ENCODE measurements at regions not wholly inside any gene's neighbourhood (a gene's known extent, or its start where the extent isn't known, plus 50 kb on each side); places are given as distances from the start of the nearest gene placed in this dataset.
"Not testable (repeated sequence)": the region's sequence is repeated elsewhere in the genome, so short reads cannot be mapped to it uniquely, and the experiment has no call there.

DNA sequence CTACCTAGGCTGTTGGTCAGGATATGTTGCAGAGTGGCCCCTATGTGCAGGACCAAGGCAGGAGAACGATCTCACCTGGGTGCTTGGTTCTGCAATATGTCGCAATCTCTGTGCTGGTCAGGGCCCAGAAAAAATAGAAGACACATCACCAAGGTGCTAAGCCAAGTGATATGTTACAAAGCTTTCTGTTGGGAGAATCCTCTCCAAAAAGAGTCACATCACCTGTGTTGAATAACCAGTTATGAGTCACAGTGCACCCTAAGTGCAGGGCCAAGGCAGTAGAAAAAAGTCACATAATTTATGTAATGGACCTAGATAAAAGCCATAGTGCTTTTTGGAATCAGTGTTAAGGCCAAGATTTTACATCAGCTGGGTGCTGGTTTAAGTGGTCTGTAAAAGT, 965.9 kb upstream of the AMELY start:
- no peak for DNase-seq (ENCODE audit: low spot score)

DNA sequence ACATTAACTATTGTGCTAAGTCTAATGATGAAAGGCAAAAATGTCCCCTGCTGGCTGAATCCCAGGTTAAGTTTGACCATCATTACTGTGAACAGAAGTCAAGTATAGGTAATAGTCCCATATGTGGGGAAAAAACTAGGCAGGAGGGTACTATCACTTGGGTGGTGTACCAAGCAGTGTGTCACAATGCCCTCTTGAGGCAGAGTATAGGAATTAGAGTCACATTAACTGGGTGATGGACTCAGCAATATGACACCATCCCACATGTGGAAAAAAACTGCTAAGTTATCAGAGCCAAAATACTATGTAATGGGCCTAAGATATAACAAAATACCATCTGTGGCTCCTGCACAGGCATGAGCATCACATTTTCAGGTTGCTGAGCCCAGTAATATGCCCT, 962.5 kb upstream of the AMELY start:
- DNase-seq (ENCODE audit: low spot score), result no peak

- DNase-seq (ENCODE audit: low spot score), result peak; percentile 1
Observed at GRCh38 chrY:7871304-7871932, 959.9 kb upstream of the AMELY start.

DNA sequence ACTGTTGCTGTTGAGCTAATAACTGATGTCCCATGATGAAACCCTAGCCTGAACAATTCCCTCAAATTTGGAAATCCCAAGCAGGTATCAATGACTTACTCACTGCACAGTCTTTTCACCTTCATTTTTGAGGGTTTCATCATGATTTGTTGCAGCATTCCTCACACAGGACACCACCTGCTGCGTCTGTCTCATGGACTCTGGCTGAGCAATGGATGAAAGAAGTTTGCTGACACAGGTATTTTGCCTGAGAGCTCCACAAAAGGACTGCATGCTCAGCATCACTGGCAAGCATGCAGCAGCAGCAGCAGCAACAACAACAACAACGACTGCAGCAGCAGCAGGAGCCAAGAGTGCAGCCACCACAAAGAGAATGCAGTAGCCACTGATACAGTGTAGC, 955.4 kb upstream of the AMELY start:
- DNase-seq (ENCODE audit: low spot score), result no peak

DNA sequence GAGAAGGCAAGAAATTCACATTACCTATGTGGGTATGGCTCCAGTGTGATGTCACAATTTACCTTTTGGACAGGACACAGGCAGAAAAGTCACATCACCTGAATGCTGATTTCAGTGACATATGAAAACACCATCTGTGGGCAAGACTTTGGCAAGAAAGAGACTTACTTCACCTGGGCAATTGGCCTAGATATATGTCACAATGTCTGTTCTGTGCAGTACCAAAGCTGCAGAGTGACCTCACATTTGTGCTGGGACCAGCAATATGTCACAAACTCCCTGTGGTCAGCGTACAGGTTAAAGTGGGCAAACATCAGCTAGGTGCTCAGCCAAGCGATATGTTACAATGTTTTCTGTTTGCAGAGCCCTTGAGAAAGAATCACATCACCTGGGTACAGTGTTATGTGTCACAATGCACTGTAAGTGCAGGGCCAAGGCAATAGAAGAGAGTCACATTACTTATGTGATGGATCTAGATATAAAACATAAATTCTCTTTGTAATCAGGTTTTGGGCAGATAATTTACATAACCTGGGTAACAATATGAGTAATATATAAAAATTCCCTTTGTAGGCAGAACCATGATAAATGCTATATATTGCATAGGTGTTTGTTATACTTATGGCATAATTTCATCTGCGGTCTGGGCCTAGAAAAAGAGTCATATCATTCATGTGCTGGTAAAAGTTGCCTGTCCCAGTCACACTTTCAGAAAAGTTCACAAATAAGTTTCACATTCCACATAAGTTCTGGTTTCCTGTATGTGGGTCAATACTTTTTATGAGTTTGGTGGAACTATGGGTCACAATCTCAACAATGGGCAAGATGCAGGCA, 949.4 kb upstream of the AMELY start:
- DNase-seq (ENCODE audit: low spot score), result no peak

DNA sequence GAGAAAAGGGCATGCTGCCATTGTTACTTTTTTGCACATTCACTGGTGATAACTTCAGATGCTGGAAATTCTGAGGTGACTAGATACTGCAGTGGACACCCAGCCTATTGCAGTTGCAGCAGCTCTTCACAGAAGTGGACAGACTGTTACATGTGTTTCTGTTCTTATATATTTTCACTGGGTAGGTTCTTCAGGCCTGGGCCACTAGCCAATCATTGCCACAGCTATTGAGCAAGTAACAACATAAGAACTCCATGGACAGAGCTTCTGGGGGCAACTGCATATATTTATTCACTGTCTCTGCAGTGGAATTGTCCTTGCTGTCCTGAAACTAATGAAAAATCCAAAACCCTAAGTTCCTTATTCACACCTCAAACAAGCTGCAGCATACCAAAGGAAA, 938.6 kb upstream of the AMELY start:
- no peak for DNase-seq (ENCODE audit: low spot score)

GRCh38 chrY:7845776-7846175, 934.2 kb upstream of the AMELY start:
- DNase-seq (ENCODE audit: low spot score), result no peak

- no peak for DNase-seq (ENCODE audit: low spot score)
Observed at GRCh38 chrY:7837046-7837445, 925.5 kb upstream of the AMELY start.

GRCh38 chrY:7836366-7836765, 924.8 kb upstream of the AMELY start:
- no peak for DNase-seq (ENCODE audit: low spot score)

DNA sequence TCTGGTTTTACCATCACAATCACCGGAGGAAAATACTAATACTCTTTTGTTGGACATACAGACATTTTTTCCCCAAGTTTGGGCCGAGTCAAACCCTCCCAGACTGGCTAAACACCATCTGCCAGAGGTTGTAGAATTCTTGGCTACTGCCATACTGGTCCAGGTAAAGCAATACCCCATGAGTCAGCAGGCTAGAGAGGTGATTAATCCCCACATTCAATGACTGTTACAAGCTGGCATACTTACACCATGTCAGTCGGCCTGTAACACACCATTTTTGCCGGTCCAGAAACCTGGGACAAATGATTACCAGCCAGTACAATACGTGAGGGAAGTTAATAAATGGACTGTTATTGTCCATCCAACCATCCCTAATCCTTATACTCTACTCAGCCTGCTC, 923.9 kb upstream of the AMELY start:
- no peak for DNase-seq (ENCODE audit: low spot score)

DNA sequence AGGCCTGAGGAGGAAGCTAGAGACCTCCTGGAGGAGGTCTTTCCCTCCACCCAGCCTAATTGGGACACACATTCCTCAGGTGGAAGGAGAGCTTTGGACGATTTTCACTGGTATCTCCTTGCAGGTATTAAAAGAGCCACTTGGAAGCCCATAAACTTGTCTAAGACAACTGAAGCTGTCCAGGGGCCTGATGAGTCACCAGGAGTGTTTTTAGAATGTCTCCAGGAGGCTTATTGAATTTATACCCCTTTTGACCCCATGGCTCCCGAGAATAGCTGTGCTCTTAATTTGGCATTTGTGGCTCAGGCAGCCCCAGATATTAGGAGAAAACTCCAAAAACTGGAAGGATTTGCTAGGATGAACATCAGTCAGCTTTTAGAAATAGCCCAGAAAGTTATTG, 922.7 kb upstream of the AMELY start:
- DNase-seq (ENCODE audit: low spot score), result peak; percentile 7

DNA sequence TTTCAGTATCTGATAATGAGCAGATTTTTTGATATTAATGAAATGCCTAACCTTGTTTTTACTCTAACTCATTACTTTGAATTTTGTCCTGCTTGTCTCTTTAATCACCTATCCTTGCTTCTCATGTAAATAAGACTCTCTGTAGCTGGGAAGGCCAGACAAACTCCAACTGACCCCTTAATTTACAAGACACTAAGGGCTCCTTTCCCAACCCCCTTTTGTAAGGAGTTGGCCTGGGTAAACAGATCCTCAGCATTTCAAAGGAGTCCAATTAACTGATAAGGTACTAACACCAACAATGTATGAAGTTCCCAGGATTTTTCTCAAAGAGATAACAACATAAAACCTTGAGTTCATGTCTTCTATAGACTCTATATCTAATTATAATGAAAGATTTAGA, 919.3 kb upstream of the AMELY start:
- not testable (repeated sequence) for DNase-seq (ENCODE audit: low spot score)

DNA sequence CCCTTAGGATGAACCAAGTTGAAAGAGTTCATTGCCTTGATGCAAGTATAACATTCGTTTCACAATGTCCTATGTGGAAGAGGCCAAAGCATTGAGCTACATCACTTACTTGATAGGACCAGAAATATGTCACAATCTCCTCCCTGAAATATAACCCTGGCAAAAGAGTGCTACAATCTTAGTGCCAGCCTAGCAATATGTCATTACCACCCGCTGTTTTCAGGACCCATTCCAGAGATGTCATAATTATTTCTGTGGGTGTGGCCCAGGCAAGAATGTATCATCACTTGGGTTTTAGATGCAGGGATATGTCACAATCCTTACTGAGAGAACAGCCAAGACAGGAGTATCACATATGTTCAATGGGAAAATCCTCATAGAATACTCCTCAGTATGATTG, 915.0 kb upstream of the AMELY start:
- peak; percentile 1 for DNase-seq (ENCODE audit: low spot score)

DNA sequence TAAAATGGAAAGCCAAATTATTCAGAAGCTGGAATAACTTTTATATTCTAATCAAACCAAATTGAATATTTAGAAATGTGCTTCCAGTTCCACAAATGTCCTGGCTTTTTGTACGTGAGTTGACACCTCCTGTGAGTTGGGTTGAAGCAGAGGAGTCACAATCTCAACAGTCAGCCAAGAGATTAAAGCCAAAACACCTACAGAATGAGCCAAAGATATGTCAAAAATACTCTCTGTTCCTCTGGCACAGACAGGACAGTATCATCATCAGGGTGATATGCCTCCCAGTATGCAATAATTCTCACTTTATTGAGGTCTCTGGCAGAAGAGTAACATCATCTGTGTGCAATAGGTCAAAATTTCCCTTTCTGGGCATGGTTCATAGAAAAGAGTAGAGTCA, 914.3 kb upstream of the AMELY start:
- DNase-seq (ENCODE audit: low spot score), result no peak

GRCh38 chrY:7821295-7822035, 909.9 kb upstream of the AMELY start:
- no peak for DNase-seq (ENCODE audit: low spot score)

GRCh38 chrY:7818924-7819323, 907.4 kb upstream of the AMELY start:
- no peak for DNase-seq (ENCODE audit: low spot score)

- no peak for DNase-seq (ENCODE audit: low spot score)
Observed at GRCh38 chrY:7816567-7816966, 905.0 kb upstream of the AMELY start.

DNA sequence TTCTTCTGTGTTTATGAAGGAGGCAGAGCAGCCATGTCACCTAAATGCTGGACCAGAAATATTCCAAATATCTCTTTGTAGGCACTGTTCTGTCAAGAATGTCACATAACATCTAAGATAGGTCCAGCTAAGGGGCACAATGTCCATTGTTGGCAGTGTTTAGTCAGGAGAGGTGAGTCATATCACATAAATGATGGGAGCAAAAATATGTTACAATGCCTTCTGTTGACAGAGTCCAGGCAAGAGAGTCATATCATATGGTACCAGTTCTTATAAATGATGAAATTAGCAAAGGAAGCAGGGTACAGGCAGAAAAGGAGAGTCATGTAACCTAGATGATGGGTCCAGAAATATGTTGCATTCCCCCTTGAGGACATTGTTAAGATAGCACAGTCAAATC, 904.4 kb upstream of the AMELY start:
- no peak for DNase-seq (ENCODE audit: low spot score)

DNA sequence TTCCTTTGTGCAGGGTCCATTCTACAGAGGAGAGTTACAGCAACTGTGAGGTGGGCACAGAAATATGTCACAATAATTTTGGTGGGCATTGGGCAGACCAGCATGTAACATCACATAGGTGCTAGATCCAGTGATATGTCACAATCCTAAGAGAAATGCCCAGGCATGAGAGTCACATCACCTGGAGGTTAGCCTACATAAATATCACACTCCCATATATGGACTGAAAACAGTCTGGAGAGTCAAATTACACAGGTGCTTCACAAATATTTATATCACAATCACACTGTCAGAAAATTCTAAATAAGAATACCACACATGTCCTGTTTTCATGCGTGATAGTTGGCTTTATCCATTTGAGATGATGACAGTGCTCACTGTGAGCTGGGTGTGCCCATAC, 903.7 kb upstream of the AMELY start:
- DNase-seq (ENCODE audit: low spot score), result no peak

- DNase-seq (ENCODE audit: low spot score), result no peak
Observed at GRCh38 chrY:7814361-7814760, 902.8 kb upstream of the AMELY start.

DNA sequence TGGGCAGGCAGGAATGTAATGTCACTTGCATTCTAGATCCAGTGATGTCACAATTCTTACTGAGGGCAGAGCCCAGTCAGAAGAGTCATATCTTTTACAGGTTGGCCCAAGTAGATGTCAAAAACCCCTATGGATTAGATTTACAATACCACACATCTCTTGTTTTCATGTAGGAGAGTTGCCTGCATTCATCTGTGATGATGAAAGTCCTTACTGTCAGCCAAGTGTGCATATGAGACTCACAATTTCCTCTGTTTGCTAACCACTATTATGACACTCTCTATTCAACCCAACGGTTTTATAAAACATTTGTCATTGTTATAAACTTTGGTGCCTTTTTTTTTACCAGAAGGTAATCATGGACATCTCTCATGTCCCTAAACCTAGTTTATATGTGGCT, 898.8 kb upstream of the AMELY start:
- DNase-seq (ENCODE audit: low spot score), result no peak

DNA sequence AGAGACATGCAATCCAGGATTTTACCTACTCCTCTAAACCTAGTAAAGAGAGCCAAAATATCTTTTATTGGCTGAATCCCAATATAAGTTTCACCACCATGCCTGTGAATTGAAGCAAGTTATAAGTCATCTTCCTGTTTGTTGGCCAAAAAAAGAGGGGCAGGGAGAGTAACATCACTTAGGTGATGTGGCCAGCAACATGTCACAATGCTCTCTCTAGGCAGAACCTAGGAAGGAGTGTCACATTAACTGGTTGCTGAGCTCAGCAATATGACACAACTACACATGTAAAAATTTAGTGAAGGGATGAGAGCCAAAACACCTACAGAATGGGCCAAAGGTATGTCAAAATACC, 895.9 kb upstream of the AMELY start:
- DNase-seq (ENCODE audit: low spot score), result no peak

Measured in LoVo (cell line).